Ovary (tissue), 3 donors: ENCODE measurements at regions not wholly inside any gene's neighbourhood (a gene's known extent, or its start where the extent isn't known, plus 50 kb on each side); places are given as distances from the start of the nearest gene placed in this dataset.

Experiments used
- EP300 ChIP-seq: sonication (generic); formaldehyde crosslinking; IDR thresholded peaks from one replicate; pipeline ENCODE4 v1.6.1; 2017; ENCODE audit warnings: antibody characterized with exemption
- POLR2A ChIP-seq: fragments of 450-650 bp; IDR thresholded peaks from one replicate; pipeline ENCODE4 v1.6.1; 2017; ENCODE audit warnings: antibody characterized with exemption, mild to moderate bottlenecking, moderate library complexity
- TF ChIP-seq, protein P1 (sequence below), 3 donors: fragments of 450-650 bp in 2 of 3; fragments of 200-600 bp in 1 of 3; IDR thresholded peaks; one replicate each; pipeline versions ENCODE4 v1.5.1 to v1.8.0; 2016 to 2022; ENCODE audit warnings: antibody characterized with exemption in 3 of 3, mild to moderate bottlenecking in 1 of 3
- donor health status: DM: no; HTN: no; CAD: no.

DNA sequence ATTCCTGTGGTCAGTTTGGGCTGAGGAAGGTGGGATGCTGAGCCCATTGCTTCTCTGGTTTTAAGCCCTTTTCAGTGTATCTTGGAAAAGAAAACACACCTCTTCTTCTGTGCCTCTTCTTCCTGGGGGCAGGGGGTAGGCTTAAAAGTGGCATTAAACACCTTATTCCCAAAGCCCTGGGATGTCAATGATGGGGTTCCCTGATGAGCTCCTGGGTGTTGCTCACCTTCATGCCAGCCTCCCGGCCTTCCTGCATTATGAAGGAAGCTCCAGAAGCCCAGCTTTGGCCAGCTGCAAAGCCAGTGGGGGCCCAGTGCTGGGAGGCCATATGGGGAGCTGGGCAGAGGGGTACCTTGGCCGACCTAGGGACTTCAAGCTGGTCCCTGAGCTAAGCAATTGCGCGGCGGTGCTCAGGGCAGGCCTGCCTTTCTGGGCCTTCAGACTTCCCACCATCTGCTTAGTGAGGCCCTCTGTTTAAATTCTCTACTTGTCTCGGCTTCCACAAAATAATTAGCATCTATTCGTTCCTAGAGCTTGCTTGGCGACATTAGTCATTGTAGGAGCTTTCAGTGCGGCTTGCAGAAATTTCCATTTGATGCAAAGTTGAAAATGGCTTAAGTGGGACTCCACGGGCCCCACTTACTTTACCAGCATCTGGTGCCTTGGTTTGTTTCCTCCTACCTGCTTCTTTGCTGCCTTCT is 121.7 kb upstream of the NLRP1 start:
- no peak for TF ChIP-seq POLR2A
- TF ChIP-seq, protein P1, sequence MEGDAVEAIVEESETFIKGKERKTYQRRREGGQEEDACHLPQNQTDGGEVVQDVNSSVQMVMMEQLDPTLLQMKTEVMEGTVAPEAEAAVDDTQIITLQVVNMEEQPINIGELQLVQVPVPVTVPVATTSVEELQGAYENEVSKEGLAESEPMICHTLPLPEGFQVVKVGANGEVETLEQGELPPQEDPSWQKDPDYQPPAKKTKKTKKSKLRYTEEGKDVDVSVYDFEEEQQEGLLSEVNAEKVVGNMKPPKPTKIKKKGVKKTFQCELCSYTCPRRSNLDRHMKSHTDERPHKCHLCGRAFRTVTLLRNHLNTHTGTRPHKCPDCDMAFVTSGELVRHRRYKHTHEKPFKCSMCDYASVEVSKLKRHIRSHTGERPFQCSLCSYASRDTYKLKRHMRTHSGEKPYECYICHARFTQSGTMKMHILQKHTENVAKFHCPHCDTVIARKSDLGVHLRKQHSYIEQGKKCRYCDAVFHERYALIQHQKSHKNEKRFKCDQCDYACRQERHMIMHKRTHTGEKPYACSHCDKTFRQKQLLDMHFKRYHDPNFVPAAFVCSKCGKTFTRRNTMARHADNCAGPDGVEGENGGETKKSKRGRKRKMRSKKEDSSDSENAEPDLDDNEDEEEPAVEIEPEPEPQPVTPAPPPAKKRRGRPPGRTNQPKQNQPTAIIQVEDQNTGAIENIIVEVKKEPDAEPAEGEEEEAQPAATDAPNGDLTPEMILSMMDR (IDR thresholded peaks at IDR 0.05) = no peak
- TF ChIP-seq EP300 = no peak
